ENCODE measurements at regions not wholly inside any gene's neighbourhood (a gene's known extent, or its start where the extent isn't known, plus 50 kb on each side); places are given as distances from the start of the nearest gene placed in this dataset.

- no peak for DNase-seq
Measured at GRCh38 chr18:71899707-71900472, 644.3 kb downstream of the CBLN2 start.

- no peak for DNase-seq
Measured at GRCh38 chr18:71899183-71899582, 645.0 kb downstream of the CBLN2 start.

- DNase-seq, result no peak
Measured at GRCh38 chr18:71887509-71887908, 656.6 kb downstream of the CBLN2 start.

GRCh38 chr18:71878226-71878625 is 665.9 kb downstream of the CBLN2 start:
- DNase-seq, result no peak

GRCh38 chr18:71873695-71874094 is 670.4 kb downstream of the CBLN2 start:
- no peak for DNase-seq

- no peak for DNase-seq
Measured at GRCh38 chr18:71865888-71866287, 678.3 kb downstream of the CBLN2 start.

- DNase-seq, result no peak
Measured at GRCh38 chr18:71850602-71851001, 693.5 kb downstream of the CBLN2 start.

- no peak for DNase-seq
Measured at GRCh38 chr18:71849407-71849806, 694.7 kb downstream of the CBLN2 start.

GRCh38 chr18:71846716-71847115 is 697.4 kb downstream of the CBLN2 start:
- no peak for DNase-seq

- DNase-seq, result no peak
Measured at GRCh38 chr18:71844814-71845213, 699.3 kb downstream of the CBLN2 start.

GRCh38 chr18:71842666-71843065 is 701.5 kb downstream of the CBLN2 start:
- no peak for DNase-seq

GRCh38 chr18:71837547-71837946 is 706.6 kb downstream of the CBLN2 start:
- DNase-seq, result no peak

GRCh38 chr18:71832946-71833617 is 711.1 kb downstream of the CBLN2 start:
- no peak for DNase-seq

- DNase-seq, result peak in 2 of 3 donors; percentile 3 to 11
Measured at GRCh38 chr18:71831039-71831438, 713.1 kb downstream of the CBLN2 start.

GRCh38 chr18:71827301-71827700 is 716.8 kb downstream of the CBLN2 start:
- no peak for DNase-seq

GRCh38 chr18:71815305-71815704 is 728.8 kb downstream of the CBLN2 start:
- no peak for DNase-seq

GRCh38 chr18:71809711-71810110 is 734.4 kb downstream of the CBLN2 start:
- DNase-seq, result no peak

GRCh38 chr18:71808616-71809015 is 735.5 kb downstream of the CBLN2 start:
- DNase-seq, result peak in 1 of 3 donors; percentile 4

- DNase-seq, result no peak
Measured at GRCh38 chr18:71807586-71807985, 736.6 kb downstream of the CBLN2 start.

- DNase-seq, result peak; percentile 27 to 48 (median 34)
Measured at GRCh38 chr18:71798986-71799673, 745.0 kb downstream of the CBLN2 start.

GRCh38 chr18:71797554-71797953 is 746.6 kb downstream of the CBLN2 start:
- DNase-seq, result no peak

GRCh38 chr18:71784777-71785176 is 759.4 kb downstream of the CBLN2 start:
- DNase-seq, result no peak

- no peak for DNase-seq
Measured at GRCh38 chr18:71760541-71760940, 783.6 kb downstream of the CBLN2 start.

Measured in muscle of back (tissue), 3 donors.